Esophagus muscularis mucosa (tissue), 4 donors: ENCODE measurements at regions not wholly inside any gene's neighbourhood (a gene's known extent, or its start where the extent isn't known, plus 50 kb on each side); places are given as distances from the start of the nearest gene placed in this dataset.

Source experiments
- DNase-seq: peaks from one replicate; pipeline ENCODE4 v3.0.0-alpha.2; 2017; ENCODE audit errors: extremely low spot score
- H3K27ac ChIP-seq, 4 donors: fragments of 200-600 bp; sonication (generic); replicated peaks in 1 of 4; 1 replicate in 3 of 4; 2 replicates in 1 of 4; pipeline ENCODE4 v1.5.1; 2016 to 2019; ENCODE audit warnings: mild to moderate bottlenecking in 1 of 4
- H3K27me3 ChIP-seq, 4 donors: fragments of 200-600 bp; sonication (generic); one replicate each; pipeline versions ENCODE4 v1.5.1 to v1.6.0; 2016 to 2019
- H3K36me3 ChIP-seq, 4 donors: fragments of 200-600 bp; sonication (generic); one replicate each; pipeline ENCODE4 v1.5.1; 2016 to 2019
- H3K4me1 ChIP-seq, 4 donors: fragments of 200-600 bp; sonication (generic); one replicate each; pipeline ENCODE4 v1.5.1; 2016 to 2019
- H3K4me3 ChIP-seq, 4 donors: fragments of 200-600 bp; sonication (generic); 1 replicate in 2 of 4; 2 replicates in 2 of 4; pipeline ENCODE4 v1.5.1; 2016 to 2019; ENCODE audit warnings: mild to moderate bottlenecking in 4 of 4, moderate library complexity in 1 of 4
- H3K9me3 ChIP-seq, 4 donors: fragments of 200-600 bp; sonication (generic); 1 replicate in 3 of 4; 2 replicates in 1 of 4; pipeline ENCODE4 v1.5.1; 2016 to 2019
- CTCF ChIP-seq, 3 experiments: fragments of 200-600 bp in 2 of 3; fragments of 450-650 bp in 1 of 3; sonication (generic) in 2 of 3; IDR thresholded peaks; one replicate each; pipeline ENCODE4 v1.5.1; 2017 to 2019; ENCODE audit warnings: antibody characterized with exemption in 3 of 3, mild to moderate bottlenecking in 2 of 3, moderate library complexity in 1 of 3
- EP300 ChIP-seq: sonication (generic); formaldehyde crosslinking; IDR thresholded peaks from one replicate; pipeline ENCODE4 v1.6.1; 2017; ENCODE audit warnings: antibody characterized with exemption
- POLR2A ChIP-seq: fragments of 450-650 bp; IDR thresholded peaks from one replicate; pipeline ENCODE4 v1.6.1; 2017; ENCODE audit warnings: antibody characterized with exemption, moderate library complexity, mild to moderate bottlenecking, low read depth
- POLR2AphosphoS5 ChIP-seq, 2 donors: sonication (generic); formaldehyde crosslinking; IDR thresholded peaks; one replicate each; pipeline ENCODE4 v1.6.1; 2017; ENCODE audit warnings: antibody characterized with exemption in 2 of 2
- WGBS: methylation state at CpG from one replicate; pipeline ENCODE4 v1.1.5; 2018; 5-methylcytosine and 5-hydroxymethylcytosine counted together
- intact Hi-C: fragments of 100-400 bp; cut with DNase I; formaldehyde crosslinking; loops from one replicate; pipeline ENCODE4 v1.15.1; 2023

GRCh38 chr4:187302457-187303150 is 578.9 kb upstream of the FAT1 start:
- no peak for TF ChIP-seq EP300
- no peak for TF ChIP-seq POLR2AphosphoS5 (IDR thresholded peaks at IDR 0.05)
- no peak for TF ChIP-seq POLR2A
- no peak for TF ChIP-seq CTCF (IDR thresholded peaks at IDR 0.05)
- Histone ChIP-seq H3K27ac (no peak overlapping the region), H3K4me1 (peaks cover 0 to 10% (median 3%) of the 10 kb centered on the region in 4 donors), H3K9me3 (no peaks in the 10 kb centered on the region), H3K36me3 (no peaks in the 10 kb centered on the region), H3K4me3 (no peak overlapping the region), H3K27me3 (no peaks in the 10 kb centered on the region)
- DNase-seq: no peak
- intact Hi-C loops: no loop called here
- 30% methylated on average over 6 of the region's 6 CpGs for WGBS

GRCh38 chr4:187304133-187304532 is 580.5 kb upstream of the FAT1 start:
- Histone ChIP-seq H3K4me3 (no peak overlapping the region), H3K9me3 (no peaks in the 10 kb centered on the region), H3K27me3 (no peaks in the 10 kb centered on the region), H3K36me3 (no peaks in the 10 kb centered on the region), H3K27ac (no peak overlapping the region), H3K4me1 (peaks cover 0 to 10% (median 3%) of the 10 kb centered on the region in 4 donors)
- WGBS: 93% methylated on average over 10 of the region's 11 CpGs
- DNase-seq: no peak
- intact Hi-C loops: no loop called here
- no peak for TF ChIP-seq EP300

- no peak overlapping the region for H3K27ac ChIP-seq
- intact Hi-C loops: no loop called here
- H3K36me3 ChIP-seq: no peaks in the 10 kb centered on the region
- DNase-seq: no peak
- peaks cover 0 to 9% (median 3%) of the 10 kb centered on the region in 4 donors for H3K4me1 ChIP-seq
- H3K27me3 ChIP-seq: no peaks in the 10 kb centered on the region
- no peak overlapping the region for H3K4me3 ChIP-seq
- 69% methylated on average over 2 of the region's 2 CpGs for WGBS
- no peak for TF ChIP-seq EP300
- no peak for TF ChIP-seq CTCF (IDR thresholded peaks at IDR 0.05)
- no peak for TF ChIP-seq POLR2A
- H3K9me3 ChIP-seq: no peaks in the 10 kb centered on the region
Measured at GRCh38 chr4:187307131-187307530, 583.5 kb upstream of the FAT1 start.

- WGBS: 70% methylated on average over 3 of the region's 3 CpGs
- no peak for DNase-seq
Measured at GRCh38 chr4:187309456-187309855, 585.8 kb upstream of the FAT1 start.

GRCh38 chr4:187312299-187312698 is 588.6 kb upstream of the FAT1 start:
- TF ChIP-seq POLR2A: no peak
- TF ChIP-seq POLR2AphosphoS5 (IDR thresholded peaks at IDR 0.05): no peak
- TF ChIP-seq EP300: no peak
- no peak for TF ChIP-seq CTCF (IDR thresholded peaks at IDR 0.05)
- Histone ChIP-seq H3K4me3 (no peak overlapping the region), H3K27me3 (no peaks in the 10 kb centered on the region), H3K9me3 (no peaks in the 10 kb centered on the region), H3K27ac (no peak overlapping the region), H3K36me3 (no peaks in the 10 kb centered on the region), H3K4me1 (no peaks in the 10 kb centered on the region)
- intact Hi-C loops: no loop called here
- no peak for DNase-seq
- 77% methylated on average over 1 of the region's 1 CpG for WGBS

More at GRCh38 chr4:187309456-187309855, 585.8 kb upstream of the FAT1 start:
- Histone ChIP-seq H3K4me3 (no peak overlapping the region), H3K4me1 (no peaks in the 10 kb centered on the region), H3K27me3 (no peaks in the 10 kb centered on the region), H3K36me3 (no peaks in the 10 kb centered on the region), H3K9me3 (no peaks in the 10 kb centered on the region), H3K27ac (no peak overlapping the region)
- TF ChIP-seq EP300: no peak
- no peak for TF ChIP-seq CTCF (IDR thresholded peaks at IDR 0.05)
- no peak for TF ChIP-seq POLR2AphosphoS5 (IDR thresholded peaks at IDR 0.05)
- no peak for TF ChIP-seq POLR2A
- intact Hi-C loops: no loop called here
